GM21360 (cell line): ENCODE measurements at regions not wholly inside any gene's neighbourhood (a gene's known extent, or its start where the extent isn't known, plus 50 kb on each side); places are given as distances from the start of the nearest gene placed in this dataset.
"Not testable (repeated sequence)": the region's sequence is repeated elsewhere in the genome, so short reads cannot be mapped to it uniquely, and the experiment has no call there.

Source experiments
- ATAC-seq: cut with Tn5 transposase; IDR thresholded peaks from one replicate; pipeline ENCODE4 v1.9.1; 2021; ENCODE audit warnings: mild to moderate bottlenecking, moderate library complexity; ENCODE audit not compliant: unreplicated experiment

DNA sequence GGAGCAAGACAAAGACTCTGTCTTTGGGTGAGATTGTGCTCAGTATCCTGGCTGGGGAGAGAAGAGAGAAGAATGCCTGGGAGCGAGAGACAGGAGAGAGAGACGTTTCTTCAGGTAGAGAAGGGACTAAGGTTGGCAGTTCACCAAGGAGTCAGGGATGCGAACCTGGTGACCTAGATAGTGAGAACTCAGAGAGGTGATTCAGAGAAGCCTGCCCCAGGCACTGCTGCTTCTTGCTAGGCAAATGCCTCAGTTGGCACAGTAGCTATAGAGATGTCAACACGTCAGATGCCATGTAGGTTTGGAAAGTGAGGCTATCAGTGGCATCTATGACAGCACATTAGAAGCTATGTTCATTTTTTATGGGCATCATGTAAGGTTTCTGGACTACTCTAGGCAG lies 231.6 kb upstream of the VLDLR start:
- ATAC-seq, result no peak

DNA sequence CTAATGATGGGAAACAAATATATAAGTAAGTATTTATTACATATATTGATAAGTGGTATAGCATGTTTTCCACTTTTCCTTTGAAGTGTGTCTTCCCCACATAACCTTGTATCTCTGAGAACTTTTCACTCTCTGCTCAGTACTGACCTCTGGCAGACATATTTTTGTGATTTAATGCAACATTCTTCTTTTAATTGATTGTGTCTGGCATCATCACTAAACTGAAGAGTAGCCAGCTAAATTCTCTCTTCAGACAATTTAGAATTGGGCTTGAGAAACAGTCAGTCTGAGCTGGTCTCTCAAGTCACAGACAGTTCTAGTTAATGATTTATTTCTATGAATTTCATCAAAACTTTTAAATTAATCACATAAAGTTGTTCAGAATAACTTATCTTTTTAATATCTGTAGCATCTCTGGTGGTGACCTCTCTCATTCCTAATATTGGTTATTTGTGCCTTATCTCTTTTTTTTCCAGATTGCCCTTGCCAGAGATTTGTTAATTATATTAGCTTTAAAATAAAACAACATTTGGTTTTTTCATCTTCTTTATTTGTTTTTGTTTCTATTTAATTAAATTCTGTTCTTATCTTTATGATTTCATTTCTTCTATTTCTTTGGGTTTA lies 230.0 kb upstream of the VLDLR start:
- ATAC-seq, result not testable (repeated sequence)

DNA sequence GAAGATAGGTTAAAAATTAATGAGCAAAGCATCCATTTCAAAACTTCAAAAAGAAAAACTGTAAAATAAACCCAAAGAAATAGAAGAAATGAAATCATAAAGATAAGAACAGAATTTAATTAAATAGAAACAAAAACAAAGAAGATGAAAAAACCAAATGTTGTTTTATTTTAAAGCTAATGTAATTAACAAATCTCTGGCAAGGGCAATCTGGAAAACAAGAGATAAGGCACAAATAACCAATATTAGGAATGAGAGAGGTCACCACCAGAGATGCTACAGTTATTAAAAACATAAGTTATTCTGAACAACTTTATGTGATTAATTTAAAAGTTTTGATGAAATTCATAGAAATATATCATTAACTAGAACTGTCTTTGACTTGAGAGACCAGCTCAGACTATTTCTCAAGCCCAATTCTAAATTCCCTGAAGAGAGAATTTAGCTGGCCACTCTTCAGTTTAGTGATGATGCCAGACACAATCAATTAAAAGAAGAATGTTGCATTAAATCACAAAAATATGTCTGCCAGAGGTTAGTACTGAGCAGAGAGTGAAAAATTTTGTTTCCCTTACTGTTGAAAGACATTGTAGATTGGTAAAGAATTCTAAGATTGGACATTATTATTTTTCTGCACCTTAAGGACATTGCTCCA lies 227.4 kb upstream of the VLDLR start:
- ATAC-seq, result not testable (repeated sequence)

DNA sequence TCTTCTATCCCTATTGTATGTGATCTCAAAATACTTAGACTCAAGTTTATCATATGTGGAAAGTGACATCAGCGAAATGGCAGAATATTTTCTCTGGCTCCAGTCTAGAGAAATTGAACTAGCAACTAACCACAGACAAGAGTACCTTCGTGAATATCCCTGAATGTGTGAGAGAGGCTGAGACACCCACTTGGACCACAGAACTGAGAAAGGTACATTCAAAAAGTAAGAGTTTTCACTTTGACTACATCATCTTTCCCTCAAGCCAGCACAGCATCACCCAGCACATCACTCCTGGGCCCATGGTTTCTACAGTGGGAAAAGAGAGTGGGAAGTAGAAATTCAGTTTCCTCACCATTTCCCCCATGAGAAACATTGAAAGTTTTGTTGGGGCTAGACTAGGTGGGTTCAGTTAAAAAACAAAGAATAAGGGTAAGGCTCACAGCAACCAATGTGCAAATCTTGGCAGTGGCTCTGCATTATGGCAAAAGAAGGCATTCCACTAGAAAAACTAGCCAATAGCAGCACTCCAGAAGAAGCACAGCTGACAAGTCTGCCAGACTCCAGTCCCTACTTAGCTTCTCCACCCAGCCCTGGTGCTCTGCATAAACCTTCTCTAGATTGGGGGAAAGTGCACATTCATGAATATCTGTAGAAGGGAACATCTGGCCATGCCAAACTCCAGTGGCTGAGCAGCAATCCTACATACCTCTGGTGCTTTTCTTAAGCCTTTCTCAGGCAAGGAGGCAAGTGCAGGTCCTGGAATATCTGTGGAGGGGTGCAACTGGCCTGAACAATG lies 225.6 kb upstream of the VLDLR start:
- no peak for ATAC-seq

DNA sequence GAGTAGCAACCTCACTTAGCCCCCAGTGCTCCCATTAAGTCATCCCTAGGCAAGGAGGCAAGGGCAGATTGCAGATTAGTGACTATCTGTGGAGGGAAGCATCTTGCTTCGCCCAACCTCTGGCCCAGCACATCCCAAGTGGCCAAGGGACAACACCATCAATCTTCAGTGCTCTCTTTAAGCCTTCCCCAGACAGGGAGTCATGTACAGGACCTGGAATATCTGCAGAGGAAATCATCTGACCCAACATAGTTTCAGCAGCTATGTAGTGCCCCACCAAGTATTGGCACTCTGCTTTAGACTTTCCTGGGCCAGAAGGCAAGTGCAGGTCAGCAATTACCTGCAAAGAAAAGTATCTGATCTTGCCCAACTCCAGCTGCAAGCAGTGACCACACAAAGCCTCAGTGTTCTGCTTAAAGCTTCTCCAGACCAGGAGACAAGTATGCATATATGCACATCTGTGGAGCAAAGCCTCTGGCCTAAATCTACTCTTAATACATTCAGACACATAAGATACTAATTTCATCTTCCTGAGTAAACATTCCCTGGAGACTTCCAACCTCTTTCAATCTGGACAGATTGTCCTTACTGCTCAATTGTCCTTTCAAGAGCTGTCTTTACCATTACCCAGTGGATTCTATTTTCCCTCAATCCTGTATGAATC lies 224.8 kb upstream of the VLDLR start:
- ATAC-seq, result no peak

DNA sequence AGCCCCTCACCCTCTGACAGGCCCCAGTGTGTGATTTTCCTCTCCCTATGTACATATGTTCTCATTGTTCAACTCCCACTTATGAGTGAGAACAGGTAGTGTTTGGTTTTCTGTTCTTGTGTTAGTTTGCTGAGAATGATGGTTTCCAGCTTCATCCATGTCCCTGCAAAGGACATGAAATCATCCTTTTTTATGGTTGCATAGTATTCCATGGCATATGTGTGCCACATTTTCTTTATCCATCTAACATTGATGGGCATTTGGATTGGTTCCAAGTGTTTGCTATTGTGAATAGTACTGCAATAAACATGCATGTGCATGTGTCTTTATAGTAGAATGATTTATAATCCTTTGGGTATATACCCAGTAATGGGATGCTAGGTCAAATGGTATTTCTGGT lies 223.7 kb upstream of the VLDLR start:
- not testable (repeated sequence) for ATAC-seq

DNA sequence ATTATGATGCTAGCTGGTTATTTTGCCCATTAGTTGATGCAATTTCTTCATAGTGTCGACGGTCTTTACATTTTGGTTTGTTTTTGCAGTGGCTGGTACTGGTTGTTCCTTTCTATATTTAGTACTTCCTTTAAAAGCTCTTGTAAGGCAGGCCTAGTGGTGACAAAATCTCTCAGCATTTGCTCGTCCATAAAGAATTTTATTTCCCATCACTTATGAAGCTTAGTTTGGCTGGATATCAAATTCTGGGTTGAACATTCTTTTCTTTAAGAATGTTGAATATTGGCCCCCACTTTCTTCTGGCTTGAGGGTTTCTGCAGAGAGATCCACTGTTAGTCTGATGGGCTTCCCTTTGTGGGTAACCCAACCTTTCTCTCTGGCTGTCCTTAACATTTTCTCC lies 219.8 kb upstream of the VLDLR start:
- not testable (repeated sequence) for ATAC-seq

DNA sequence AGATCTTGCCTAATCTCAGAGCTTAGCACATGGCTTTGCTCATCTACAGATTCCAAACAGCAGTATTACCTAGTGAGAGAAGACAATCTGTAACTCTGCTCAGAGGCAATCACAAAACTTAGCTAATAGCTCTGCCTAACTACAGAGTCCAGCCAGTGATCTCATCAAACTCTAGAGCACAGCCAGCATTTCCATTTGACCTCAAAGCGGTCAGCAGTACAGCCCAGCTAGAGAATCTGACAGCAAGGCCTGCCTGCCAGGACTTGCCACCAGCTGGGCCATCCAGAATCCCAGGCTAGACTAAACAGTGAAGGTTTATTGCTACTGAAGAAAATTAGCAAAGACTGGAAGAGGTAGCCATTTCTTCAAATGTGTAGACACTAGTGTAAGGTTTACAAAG lies 217.9 kb upstream of the VLDLR start:
- ATAC-seq, result no peak

DNA sequence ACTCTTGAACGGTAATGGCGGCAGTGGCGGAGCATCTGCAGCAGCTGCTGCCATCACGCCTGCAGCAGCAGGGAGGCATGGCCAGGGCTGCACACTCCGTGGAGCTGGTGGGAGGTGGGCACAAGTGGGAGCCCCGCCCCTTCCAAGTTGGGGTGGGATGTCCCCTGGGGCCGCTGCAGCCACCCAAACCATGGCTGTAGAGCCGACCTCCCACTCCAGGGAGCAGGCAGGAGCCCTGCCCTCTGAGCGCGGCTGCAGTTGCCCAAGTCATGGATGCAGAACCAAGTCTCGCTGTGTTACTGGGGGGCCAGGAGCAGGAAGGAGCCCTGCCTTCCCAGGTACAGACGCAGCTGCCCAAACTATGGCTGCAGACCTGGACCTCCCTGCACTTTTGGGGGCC lies 215.3 kb upstream of the VLDLR start:
- ATAC-seq, result no peak

DNA sequence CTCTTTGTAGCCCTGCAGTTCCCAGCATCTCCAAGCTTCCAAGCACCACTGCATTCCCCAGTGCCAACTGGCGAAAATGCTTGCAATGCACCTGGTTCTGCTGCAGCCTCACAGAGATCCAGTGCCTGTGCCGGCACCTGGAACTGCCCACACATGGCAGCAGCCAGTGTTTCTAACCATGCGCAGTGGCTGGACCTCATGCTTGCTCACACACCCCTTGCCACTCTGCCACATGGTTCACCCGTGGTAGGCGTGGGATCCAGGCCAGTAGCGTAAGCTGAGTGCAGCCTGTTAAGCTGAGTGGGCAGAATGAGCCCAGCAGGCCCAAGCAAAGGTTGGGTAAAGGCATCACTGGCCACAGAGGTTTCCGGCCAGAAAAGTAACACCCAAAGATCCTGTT lies 214.1 kb upstream of the VLDLR start:
- ATAC-seq, result no peak

DNA sequence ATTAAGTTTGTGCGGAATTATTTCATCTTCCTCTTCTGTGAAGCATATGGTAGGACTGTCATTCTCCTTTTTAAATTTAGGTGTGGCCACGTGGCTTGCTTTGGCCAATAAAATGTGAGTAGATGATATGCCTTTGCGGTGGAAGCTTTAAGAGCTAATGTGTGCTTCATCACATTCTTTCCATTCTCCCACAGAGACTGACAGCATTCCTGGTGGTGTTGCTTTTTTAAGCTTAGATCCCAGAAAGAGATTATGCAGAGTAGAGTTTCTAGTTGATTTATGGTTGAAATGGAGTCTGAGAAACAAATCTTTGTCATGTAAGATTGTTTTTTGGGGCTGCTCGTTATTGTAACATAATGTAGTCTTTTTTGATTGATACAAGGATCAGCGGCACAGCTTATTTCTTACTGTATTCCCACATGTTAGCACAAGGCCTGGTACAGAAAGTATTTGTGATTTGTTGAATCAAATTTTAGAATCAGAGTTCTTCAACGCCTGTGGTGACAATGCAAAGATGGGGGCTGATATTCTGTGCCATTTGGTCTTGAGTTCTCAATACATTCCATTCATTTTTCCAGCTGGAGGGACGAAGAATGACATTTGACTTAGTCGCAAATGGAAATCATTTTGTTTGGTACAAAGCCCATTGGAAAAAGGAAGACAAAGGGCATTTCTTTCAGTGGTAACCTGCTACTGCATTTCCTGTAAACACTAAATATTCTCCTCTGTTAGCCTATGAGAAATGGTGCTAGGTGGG lies 209.9 kb upstream of the VLDLR start:
- no peak for ATAC-seq

DNA sequence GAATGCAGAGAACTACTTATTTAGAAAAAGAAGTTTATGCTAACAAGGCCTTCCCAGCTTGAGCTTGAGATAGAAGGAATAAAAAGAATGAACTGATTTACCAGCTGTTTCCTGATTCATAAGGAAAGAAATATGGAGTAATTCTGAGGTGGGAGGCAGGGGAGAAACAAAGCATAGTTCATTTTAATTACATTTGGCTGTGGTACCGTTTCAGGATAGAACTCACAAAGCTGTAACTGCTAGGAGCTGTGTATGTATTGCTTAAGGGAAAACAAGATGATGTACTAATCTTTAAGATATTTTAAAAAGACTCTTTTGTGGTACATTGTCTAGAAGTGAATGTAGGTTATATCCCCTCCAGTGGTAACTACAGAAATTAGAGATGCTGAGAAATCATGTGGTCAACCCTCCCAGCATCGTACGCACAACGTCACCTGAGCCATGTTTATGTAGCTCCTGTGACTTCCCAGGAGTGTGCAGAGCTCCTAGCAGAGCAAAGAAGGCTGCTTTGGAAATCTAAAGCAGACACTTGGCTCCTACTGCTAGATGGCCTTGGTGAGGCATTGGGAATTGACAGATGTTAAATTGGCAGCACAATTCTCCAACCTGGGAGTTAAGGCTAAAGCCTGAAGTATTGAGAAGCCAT lies 208.3 kb upstream of the VLDLR start:
- no peak for ATAC-seq

DNA sequence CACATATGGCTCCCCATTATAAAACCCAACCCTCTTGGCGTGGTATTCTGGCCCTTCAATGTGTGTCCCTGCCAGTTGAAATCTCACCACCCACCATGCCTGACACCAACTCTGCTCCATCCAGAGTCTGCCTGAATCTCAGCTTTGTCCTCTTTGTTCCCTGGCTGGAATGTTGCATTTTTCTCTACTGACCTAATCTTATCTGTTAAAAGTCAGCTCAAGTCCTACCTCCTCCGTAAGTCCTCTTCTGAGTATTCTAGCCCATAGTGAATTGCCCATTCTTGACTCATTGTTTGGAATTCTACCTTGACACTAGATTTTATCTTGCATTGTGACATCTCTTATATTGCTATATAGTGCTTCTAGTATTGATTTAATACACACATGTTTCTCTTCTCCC lies 207.1 kb upstream of the VLDLR start:
- no peak for ATAC-seq

DNA sequence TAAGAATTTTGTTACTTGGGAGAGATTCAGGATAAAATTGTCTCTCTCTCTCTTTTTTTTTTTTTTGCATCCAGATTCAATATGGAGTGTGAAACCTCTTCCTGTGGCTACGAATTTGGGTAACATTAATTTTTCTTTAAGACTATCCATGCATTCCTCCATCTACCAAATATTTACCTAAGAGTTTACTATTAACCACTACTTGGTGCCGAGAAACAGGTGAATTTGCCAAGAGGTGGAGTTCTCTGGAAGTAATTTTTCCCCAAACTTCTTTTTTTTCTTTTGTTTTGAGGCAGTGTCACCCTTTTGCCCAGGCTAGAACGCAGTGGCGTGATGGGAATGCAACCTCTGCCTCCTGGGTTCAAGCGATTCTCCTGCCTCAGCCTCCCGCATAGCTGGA lies 206.3 kb upstream of the VLDLR start:
- no peak for ATAC-seq

DNA sequence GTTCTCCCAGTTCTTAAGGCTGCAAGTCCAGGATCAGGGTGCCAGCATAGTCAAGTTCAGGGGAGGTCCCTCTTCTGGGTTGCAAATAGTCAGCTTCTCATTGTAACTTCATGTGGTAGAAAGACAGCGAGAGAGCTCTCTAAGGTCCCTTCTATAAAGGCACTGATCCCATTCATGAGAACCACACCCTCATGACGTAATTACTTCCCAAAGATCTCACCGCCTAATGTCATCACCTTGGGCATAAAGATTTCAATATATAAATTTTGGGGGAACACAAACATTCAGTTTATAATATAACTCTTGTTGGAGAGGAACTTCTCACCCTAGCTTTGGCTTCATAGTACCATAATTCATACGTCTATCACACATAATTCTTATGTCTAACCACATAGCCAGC lies 203.9 kb upstream of the VLDLR start:
- ATAC-seq, result no peak

DNA sequence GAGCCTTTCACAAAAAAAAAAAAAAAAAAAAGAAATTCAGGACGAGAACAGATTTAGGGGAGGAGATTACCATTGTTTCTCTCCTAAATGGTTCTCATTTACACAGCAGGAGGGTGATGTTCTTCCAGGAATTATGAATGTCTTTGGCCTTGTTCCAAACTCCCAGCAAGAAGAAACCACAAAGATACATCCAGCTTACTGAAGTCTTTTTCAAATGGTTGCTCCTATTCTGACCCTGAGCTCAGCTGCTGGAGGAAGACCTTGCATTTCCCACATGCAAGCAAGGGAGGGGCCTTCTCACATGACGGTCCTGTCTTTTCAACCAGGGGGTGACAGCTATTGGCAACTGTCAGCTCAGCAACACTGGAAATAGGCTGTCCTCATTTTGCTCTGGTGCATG lies 203.0 kb upstream of the VLDLR start:
- ATAC-seq, result no peak

DNA sequence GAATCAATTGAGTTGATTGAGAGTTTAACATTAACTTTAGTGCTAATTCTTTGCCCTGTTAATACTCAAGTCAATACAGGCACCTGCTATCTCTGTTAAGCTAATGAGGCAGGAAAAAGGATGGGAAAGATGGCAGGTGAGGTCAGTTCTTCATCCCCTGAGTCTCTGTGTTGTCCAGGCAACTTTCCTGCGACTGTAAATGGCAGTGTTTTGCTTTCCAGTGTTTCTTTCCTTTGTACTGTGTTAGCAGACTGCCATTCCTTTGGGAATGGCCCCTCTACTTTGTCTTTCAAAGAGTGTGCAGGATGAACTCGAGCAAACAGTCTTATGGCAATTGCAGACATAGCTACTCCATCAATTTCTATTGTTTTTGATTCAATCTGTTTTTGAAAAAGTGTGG lies 202.2 kb upstream of the VLDLR start:
- ATAC-seq, result no peak

DNA sequence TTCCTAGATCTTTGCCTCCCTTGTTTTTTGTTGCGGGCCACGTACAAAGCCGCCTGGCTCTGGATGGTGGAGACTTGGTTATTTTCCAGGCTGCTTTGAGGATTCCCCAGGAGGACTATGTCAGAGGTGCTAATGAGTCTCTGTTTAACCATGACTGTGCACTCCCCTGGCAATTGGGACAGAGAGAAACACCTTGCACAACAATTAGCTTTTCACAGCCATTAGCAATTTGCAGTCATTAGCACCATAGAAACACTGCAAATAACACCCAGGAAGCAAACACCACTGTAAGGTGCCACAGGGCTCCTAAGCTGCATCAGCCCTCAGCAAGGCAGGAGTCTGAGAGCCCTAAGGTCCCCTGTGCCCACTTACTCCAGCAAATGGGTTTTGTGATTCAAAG lies 201.0 kb upstream of the VLDLR start:
- no peak for ATAC-seq

DNA sequence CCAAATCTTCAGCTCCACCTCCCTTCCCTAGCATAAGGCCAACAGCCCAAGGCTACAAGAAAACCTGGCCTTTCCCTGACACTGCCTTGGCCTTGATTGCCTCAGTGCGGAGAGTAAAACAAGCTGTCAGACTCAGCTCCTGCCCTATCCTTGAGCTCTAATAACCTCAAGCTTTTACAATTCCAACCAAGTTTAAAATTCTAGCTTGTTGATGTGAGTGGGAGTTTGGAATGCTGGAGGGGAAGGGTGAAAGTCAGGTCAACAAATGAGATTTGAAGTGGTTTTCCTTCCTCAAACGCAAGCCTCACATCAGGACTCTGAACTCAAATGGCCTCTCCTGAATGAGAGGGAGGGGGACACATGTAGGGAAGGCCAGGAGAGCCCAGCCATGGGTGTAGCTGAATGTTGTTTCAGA lies 197.0 kb upstream of the VLDLR start:
- no peak for ATAC-seq

DNA sequence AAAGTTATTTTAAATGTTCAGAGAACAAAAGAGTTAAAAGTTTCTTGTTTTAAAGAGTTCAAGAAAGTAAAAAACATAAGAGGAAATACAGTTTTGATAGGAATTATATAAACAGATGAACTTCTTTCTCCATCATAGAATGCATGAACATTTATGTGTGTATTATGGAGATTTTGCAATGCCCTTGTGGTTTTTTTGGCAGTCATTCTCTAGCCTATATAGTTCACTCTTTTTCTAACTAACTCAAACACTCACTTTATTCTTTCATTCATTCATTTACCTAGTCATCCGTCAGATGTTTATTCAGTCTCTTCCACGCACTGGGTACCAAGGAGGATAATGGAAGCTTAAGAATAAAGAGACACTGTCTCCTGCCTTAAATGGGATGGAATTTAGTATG lies 195.9 kb upstream of the VLDLR start:
- no peak for ATAC-seq
